ENCODE measurements at regions not wholly inside any gene's neighbourhood (a gene's known extent, or its start where the extent isn't known, plus 50 kb on each side); places are given as distances from the start of the nearest gene placed in this dataset.

DNA sequence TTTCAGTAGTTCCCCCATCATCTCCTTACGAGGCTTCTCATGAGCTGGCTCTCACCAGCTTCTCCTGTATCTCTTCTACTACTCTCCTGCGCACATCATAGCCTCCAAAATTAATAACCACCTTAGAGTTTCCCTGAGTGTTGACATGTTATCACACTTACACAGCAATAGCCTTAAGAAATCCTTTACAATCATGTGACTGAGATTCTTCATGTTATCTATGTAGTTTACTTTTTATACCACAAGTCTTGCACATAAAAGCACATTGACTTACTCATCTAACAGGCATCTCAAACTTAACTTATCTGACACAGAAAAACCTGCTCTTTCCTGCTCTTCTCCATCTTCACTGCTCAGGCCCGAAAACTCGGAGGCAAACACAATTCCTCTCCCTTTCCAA, 103.7 kb upstream of the TAB2 start:
- no peak overlapping the region for H3K9ac ChIP-seq (ENCODE audit: insufficient read depth in 1 of 2, low read depth in 2 of 2, low read length in 2 of 2)
- POLR2A ChIA-PET = interaction anchor here (1.1 kb wide), 1 partner anchor 9 kb away, joined by 5 read pairs; no protein-coding TSS in a partner anchor
- intact Hi-C loops (cut with micrococcal nuclease) = no loop called here

More for the DNA sequence above, 103.7 kb upstream of the TAB2 start:
- no TSS peak for BruUV-seq (replicated peaks)
- Histone ChIP-seq H2AFZ (ENCODE audit: low read depth, low read length) (no peak overlapping the region), H3K4me1 (replicated peaks in 1 of 2; ENCODE audit: control insufficient read depth in 2 of 2, insufficient read depth in 2 of 2, low read length in 2 of 2) (peaks cover 5 to 26% of the 10 kb centered on the region in 2 experiments; a peak in 2 of 5 replicates), H3K27me3 (ENCODE audit: control insufficient read depth in 2 of 2, insufficient read depth in 2 of 2, low read length in 2 of 2) (peaks cover 0 to 3% of the 10 kb centered on the region in 2 experiments; a peak in 2 of 5 replicates), H3K36me3 (ENCODE audit: control insufficient read depth, insufficient read depth, low read length) (no peaks in the 10 kb centered on the region), H3K27ac (ENCODE audit: extremely low read depth, low read depth, low read length) (no peak overlapping the region), H3K9me1 (ENCODE audit: control insufficient read depth, insufficient read depth, low read length) (no peaks in the 10 kb centered on the region), H3K4me3 (no peak overlapping the region), H3K9me3 (replicated peaks; ENCODE audit: control insufficient read depth, insufficient read depth, low read depth, low read length) (no peaks in the 10 kb centered on the region; the same call in 1 of the 2 replicates), H3K79me2 (ENCODE audit: control insufficient read depth, insufficient read depth, low read length) (no peaks in the 10 kb centered on the region), H4K20me1 (replicated peaks; ENCODE audit: control insufficient read depth, insufficient read depth, low read length) (no peaks in the 10 kb centered on the region), H3K4me2 (ENCODE audit: insufficient read depth, low read length) (no peak overlapping the region)
- ATAC-seq = no peak
- CTCF ChIA-PET (ENCODE audit: low intra/inter-chr PET ratio) = no interaction called here
- no peak for DNase-seq (ENCODE audit: extremely low read depth in 1 of 4, low spot score in 3 of 4)
- WGBS (ENCODE audit: insufficient coverage, low coverage, missing lambda C conversion rate) = 5% methylated on average over 4 of the region's 4 CpGs
- in situ Hi-C loops (cut with MboI) = no loop called here
- TF ChIP-seq, protein P1, sequence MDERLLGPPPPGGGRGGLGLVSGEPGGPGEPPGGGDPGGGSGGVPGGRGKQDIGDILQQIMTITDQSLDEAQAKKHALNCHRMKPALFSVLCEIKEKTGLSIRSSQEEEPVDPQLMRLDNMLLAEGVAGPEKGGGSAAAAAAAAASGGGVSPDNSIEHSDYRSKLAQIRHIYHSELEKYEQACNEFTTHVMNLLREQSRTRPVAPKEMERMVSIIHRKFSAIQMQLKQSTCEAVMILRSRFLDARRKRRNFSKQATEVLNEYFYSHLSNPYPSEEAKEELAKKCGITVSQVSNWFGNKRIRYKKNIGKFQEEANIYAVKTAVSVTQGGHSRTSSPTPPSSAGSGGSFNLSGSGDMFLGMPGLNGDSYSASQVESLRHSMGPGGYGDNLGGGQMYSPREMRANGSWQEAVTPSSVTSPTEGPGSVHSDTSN (CRISPR knock-in tag; IDR thresholded peaks at IDR 0.05; ENCODE audit: low read depth) = no peak
- TF ChIP-seq, protein P1 (tag; conservative IDR thresholded peaks at IDR 0.05; ENCODE audit: low read depth) = 0 out of 2 replicates have a peak, but pooled peaks have one; percentile 0
- TF ChIP-seq GATA2 (CRISPR knock-in tag; IDR thresholded peaks at IDR 0.05) (no peak), RCOR1 (IDR thresholded peaks at IDR 0.05; ENCODE audit: borderline replicate concordance in 1 of 2, low read depth in 2 of 2, low read length in 2 of 2) (peak in 1 of 2 experiments; percentile 40; a peak in 1 of 4 replicates), NR1H2 (CRISPR knock-in tag; IDR thresholded peaks at IDR 0.05) (no peak), KDM1A (IDR thresholded peaks at IDR 0.05) (peak; percentile 35 to 46; a peak in 2 of 4 replicates), FOXA3 (CRISPR knock-in tag; conservative IDR thresholded peaks at IDR 0.05 in 1 of 2, IDR thresholded peaks at IDR 0.05 in 1 of 2) (0 out of 4 replicates have a peak, but pooled peaks of 1 of the 2 experiments have one; percentile 8), FOSL1 (tag; conservative IDR thresholded peaks at IDR 0.05) (peak; percentile 50)
- TF ChIP-seq, protein P2, sequence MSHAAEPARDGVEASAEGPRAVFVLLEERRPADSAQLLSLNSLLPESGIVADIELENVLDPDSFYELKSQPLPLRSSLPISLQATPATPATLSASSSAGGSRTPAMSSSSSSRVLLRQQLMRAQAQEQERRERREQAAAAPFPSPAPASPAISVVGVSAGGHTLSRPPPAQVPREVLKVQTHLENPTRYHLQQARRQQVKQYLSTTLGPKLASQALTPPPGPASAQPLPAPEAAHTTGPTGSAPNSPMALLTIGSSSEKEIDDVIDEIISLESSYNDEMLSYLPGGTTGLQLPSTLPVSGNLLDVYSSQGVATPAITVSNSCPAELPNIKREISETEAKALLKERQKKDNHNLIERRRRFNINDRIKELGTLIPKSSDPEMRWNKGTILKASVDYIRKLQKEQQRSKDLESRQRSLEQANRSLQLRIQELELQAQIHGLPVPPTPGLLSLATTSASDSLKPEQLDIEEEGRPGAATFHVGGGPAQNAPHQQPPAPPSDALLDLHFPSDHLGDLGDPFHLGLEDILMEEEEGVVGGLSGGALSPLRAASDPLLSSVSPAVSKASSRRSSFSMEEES (CRISPR knock-in tag; IDR thresholded peaks at IDR 0.05) = peak; percentile 32
- no peak for FAIRE-seq
